NCI-H82 (cell line): ENCODE measurements at regions not wholly inside any gene's neighbourhood (a gene's known extent, or its start where the extent isn't known, plus 50 kb on each side); places are given as distances from the start of the nearest gene placed in this dataset.

Experiments used
- DNase-seq: peaks from one replicate; lab custom pipeline; 2025; lab: John Stamatoyannopoulos, UW

GRCh38 chr9:87327575-87328125 lies 170.0 kb upstream of the DAPK1 start:
- no peak for DNase-seq

- DNase-seq, result no peak
These were observed 163.9 kb upstream of the DAPK1 start for GRCh38 chr9:87333802-87334201.

- no peak for DNase-seq
These were observed 163.3 kb upstream of the DAPK1 start for GRCh38 chr9:87334366-87334765.

- no peak for DNase-seq
These were observed 161.3 kb upstream of the DAPK1 start for GRCh38 chr9:87336407-87336806.

GRCh38 chr9:87336914-87337333 lies 160.7 kb upstream of the DAPK1 start:
- peak; percentile 80 for DNase-seq

GRCh38 chr9:87337335-87338087 lies 160.2 kb upstream of the DAPK1 start:
- DNase-seq, result peak; percentile 16

GRCh38 chr9:87338088-87338989 lies 159.3 kb upstream of the DAPK1 start:
- no peak for DNase-seq

GRCh38 chr9:87340391-87340790 lies 157.3 kb upstream of the DAPK1 start:
- DNase-seq, result no peak

- DNase-seq, result no peak
These were observed 154.9 kb upstream of the DAPK1 start for GRCh38 chr9:87342743-87343142.

- DNase-seq, result no peak
These were observed 153.7 kb upstream of the DAPK1 start for GRCh38 chr9:87343816-87344430.

- no peak for DNase-seq
These were observed 151.5 kb upstream of the DAPK1 start for GRCh38 chr9:87346061-87346665.

GRCh38 chr9:87350915-87351314 lies 146.8 kb upstream of the DAPK1 start:
- DNase-seq, result no peak

- DNase-seq, result no peak
These were observed 144.4 kb upstream of the DAPK1 start for GRCh38 chr9:87353301-87353700.

GRCh38 chr9:87354147-87354546 lies 143.5 kb upstream of the DAPK1 start:
- DNase-seq, result no peak

- DNase-seq, result no peak
These were observed 140.1 kb upstream of the DAPK1 start for GRCh38 chr9:87357600-87357999.

- no peak for DNase-seq
These were observed 138.4 kb upstream of the DAPK1 start for GRCh38 chr9:87359264-87359663.

- no peak for DNase-seq
These were observed 137.6 kb upstream of the DAPK1 start for GRCh38 chr9:87359958-87360601.

- no peak for DNase-seq
These were observed 127.5 kb upstream of the DAPK1 start for GRCh38 chr9:87370049-87370685.

- DNase-seq, result no peak
These were observed 125.8 kb upstream of the DAPK1 start for GRCh38 chr9:87371795-87372355.

- no peak for DNase-seq
These were observed 125.3 kb upstream of the DAPK1 start for GRCh38 chr9:87372356-87372851.
